DMS79 (cell line): ENCODE measurements at regions not wholly inside any gene's neighbourhood (a gene's known extent, or its start where the extent isn't known, plus 50 kb on each side); places are given as distances from the start of the nearest gene placed in this dataset.

Source experiments
- DNase-seq: peaks from one replicate; lab custom pipeline; 2025; lab: John Stamatoyannopoulos, UW

DNA sequence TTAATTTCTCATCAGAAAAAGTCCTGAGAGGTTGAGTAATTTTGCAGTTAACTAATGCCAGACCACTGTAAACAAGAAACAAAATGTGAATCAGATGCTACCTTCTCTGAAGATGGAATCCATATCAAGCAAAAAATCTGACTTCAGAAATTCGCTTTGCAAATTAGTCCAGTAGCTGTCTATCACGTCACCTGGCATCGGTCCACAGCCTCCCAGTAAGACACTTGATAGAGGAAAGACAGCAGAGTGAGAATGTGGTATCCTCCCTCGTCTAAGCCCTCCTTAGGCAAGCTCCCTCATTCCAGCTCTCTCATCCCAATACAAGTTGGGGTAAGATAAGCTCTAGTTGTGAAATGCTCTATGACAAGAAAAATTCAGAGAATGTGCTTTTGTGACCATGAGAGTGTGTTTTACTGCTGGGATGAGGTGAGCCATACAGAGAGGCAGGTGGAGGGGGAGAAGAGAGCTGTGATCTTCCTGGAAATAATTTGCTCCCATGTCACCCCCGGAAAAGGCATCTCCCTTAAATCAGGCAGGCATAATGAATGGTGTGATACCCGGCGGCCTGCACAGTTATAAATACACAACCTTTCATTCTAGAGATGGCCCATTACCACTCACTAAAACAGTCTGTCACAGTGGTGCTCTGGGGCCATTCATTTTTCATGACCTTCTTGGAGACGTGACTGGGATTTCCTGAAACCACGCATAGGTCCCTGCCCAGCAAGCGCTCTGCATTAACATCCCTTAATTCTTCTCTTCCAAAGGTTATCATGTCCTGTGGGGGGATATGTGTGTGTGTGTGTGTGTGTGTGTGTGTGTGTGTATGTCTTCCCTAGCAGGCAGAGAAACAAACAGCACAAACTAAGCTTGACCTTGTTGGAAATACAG lies 602.0 kb upstream of the KCNMB2 start:
- DNase-seq, result no peak

DNA sequence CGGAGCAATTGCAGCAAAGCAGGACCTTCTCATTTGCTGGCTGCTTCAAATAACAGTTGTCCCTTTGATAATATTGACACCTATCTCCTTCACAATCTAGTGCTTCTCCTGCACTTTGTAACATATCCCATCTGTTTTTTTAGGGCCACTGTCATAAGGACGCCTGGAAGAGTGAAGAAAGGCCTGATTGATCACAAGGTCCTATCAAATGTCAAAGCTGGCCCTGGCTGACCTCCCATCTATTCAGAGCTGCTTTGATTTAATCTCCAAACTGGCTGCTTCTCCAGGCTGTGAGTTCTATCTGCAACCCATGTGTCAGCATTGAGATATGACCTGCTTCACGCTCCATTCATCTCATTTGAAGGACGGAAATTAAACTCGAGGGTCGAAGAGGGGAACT lies 601.2 kb upstream of the KCNMB2 start:
- DNase-seq, result peak; percentile 3

DNA sequence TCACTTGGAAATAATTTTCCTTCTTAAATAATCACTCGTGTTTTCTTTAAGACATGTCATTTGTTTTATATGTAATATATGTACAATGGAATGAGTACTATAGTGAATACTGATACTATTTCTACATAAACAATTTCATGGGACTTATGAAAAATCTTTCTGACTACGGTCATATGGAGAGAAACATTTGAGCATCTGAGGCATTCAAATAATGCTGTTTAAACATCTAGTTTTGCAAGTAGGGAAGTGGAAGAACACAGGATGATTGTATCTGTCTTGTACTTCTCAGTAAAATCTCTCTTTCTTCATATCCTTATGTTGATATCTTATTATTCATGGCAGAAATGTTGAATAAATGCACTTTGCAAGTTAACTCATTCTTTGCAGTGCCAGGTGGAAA lies 599.5 kb upstream of the KCNMB2 start:
- DNase-seq, result no peak

DNA sequence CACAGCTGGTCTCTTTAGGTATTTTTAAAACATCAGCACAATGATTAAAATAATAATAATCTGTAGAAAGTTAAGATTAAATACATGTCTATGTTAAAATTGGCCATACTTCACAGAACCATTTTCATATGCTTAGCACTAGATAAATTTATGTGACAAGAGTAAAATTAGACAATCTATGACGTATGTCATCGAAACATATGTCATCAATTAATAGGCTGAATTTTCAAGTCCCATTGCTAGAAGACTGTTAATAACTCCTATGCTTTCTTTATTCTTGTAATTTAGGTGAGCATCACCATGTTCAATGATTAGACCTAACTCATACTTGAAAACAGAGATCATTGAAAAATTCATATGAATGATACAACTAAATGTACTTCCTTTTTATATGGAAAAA lies 593.3 kb upstream of the KCNMB2 start:
- DNase-seq, result no peak

DNA sequence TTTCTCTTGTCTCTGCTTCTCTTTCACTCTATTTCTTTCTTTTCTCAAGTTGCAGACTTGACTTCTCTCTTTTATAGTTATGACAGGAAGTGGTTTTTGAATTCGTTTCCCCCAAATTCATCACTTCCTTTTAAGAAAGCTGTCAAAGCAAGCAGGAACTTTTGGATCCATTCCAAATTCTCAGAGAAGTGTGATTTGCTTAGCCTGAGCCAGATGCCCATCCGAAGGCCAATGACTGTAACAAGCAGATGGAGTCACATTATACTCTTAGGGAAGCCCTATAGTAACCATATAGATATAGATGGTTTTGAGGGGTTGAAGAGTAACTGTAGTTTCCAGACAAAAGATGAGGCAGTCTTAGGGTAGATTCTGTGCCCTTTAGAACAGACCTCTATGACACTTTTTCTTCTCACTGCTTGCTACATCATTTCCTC lies 592.0 kb upstream of the KCNMB2 start:
- DNase-seq, result no peak

DNA sequence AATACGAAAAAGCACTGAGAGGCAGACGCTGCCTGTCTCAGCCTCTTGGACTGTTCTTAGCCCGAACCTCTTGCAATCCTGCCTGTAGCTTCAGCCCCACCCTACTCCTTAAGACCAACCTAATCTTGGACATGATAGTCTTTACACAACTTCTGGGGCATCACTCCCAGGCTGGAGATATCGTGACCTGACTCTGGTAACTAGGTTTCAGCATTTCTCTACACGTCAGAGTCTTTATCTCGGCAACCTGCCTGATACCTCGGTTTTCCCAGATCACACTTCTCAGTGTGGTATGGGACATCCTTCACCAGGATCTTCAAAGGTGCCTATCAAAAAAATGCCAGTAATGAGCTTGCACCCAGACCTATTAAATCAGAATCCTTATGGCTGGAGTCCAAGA lies 590.2 kb upstream of the KCNMB2 start:
- no peak for DNase-seq

DNA sequence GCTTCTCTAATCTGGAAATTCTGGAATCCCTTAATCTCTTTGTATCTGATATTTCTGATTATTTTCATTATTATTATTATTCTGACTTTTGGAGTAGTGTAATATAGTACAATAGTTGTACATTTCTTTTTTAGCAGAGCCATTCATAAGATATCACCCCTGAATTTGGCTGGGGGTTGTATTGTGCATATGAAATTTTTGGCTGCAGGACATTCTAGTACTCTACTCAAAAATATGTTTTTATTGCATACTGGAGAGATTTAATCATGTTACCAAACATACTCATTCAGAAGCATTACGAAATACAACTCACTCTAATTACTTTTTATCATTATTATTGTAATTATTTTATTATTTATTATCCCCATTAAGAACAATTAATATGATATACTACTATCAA lies 589.7 kb upstream of the KCNMB2 start:
- DNase-seq, result no peak

DNA sequence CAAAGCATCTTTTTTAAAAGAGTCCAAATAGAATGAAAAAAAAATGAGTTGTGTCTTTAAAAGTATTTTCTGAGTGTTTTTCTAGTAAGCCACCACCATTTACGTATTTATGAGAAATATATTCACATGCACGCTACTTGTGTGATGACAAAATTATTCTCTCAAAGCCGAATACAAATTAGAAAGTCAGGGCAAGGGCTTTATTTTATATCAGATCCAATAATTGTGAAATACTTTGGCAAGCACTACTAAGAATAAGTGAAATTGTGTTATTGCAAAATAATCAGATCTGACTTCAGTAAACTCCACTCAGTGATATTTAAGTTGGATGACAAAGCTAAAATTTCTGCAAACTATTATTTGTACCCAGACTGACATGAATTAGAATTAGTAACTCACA lies 589.3 kb upstream of the KCNMB2 start:
- no peak for DNase-seq

DNA sequence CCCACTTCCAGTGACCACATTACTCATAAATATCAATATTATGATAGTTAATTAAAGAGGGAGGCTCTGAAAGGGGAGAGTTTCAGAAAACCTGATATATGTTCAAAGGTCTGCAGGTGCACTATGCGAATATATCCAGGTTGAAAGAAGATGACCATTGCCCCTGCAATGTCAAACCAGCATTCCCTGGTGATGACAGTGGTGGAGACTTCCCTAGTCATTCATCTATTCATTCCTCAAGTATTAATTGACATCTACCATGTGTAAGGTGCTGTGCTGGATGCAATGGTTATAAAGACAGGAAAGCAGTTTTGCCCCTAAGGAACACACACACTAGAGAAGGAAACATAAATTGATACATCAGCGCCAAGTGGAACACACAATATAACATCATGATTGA lies 588.3 kb upstream of the KCNMB2 start:
- DNase-seq, result no peak

DNA sequence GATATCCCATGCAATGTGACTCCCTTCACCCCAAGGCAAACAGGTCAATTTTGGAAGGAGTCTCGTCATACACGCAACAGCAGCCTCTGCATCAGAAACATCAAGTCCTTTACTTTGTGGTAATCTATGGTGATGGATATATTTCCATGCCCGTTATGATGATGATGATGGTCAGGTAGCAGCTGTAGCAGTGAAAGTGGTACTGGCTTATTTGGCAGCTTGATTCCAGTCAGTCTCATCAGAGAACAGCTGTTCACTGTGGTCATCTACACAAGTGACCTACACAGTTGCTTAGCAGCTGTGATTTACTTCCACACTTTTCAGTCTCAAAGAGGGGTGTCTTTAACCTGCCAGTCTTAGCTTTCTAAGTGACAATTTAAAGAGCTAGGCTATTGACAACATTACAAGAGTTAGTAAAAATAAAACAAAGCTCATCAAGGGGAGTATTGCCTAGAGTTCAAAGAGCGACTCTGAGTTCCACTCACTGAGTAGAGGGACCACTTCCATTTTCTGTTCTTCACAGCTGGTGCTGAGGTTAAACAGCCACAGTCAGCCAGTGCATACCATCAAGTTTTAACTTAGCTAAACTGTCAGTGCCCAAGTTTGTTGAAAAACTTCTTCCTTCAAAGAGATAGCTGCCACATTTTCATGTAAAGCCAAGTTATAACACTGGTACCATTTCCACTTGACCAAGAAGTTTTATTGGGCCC lies 587.4 kb upstream of the KCNMB2 start:
- DNase-seq, result no peak

DNA sequence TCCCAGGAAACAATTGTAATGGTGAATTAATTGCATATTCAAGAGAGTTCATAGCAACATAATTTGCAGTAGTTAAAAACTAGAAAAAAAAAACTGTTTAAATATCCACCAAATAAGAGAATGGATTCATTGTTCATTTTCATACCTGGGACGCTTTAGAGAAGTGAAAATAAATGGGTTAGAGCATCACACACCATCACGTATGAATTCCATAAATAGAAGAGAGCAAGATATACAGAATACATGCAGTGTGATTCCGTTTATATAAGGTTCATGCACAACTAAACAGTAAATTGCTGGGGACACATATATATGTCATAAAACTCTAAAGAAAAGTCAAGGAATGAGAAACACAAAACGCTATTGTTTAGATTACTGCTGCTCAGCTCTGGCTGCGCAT lies 577.0 kb upstream of the KCNMB2 start:
- no peak for DNase-seq

DNA sequence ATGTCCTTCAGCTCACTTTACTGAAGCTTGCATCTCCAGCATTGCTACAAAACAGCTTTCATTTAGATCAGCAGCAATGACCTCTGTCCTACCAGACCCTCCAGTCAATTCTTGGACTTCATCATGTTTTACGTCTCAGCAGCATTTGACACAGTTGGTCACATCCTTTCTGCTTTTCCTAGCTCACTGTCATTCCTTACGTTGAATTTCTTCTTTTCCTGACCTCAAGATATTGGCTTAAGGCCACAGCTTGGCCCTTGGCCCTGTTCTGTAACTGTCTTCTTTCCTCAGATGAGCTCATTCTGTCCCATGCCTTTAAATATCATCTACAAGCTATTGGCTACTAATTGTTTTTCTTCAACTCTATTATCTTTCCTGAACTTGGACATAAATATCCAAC lies 576.2 kb upstream of the KCNMB2 start:
- no peak for DNase-seq

DNA sequence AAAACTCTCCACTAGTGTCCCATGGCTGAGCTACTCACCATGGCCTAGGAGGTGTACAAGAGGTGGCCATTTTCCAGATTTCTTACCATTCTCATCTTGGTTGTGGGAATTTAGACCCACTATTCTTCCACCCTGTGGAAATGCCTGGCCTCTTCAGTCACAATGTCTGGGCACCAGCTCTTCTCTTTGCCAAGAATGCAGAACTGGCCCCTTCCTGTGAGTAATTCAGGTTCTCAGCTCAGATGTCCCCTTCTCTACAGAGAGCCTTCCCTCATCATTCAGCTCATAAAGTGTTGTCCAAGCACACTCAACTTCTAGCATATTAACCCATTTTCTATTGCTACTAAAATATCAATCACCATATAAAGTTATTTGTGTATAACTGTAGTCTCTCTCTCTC lies 575.5 kb upstream of the KCNMB2 start:
- DNase-seq, result no peak

DNA sequence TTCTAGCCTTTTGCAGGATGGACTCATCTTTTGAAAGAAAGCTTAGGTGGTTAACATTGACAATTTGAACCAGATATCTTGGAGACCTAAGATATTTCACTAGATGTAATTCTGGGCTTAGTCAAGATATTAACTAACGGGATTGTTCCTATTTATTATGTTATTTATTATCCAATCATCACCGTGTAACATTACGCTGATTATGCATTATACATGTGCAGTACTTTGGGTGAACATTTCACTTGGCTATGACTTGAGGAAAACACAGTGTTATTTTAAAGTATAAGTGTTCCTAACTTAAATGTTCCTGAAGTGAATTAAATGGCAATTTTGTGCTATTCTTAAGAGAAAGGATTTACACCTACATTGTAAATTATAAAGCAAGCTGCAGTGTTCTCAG lies 574.5 kb upstream of the KCNMB2 start:
- DNase-seq, result no peak

DNA sequence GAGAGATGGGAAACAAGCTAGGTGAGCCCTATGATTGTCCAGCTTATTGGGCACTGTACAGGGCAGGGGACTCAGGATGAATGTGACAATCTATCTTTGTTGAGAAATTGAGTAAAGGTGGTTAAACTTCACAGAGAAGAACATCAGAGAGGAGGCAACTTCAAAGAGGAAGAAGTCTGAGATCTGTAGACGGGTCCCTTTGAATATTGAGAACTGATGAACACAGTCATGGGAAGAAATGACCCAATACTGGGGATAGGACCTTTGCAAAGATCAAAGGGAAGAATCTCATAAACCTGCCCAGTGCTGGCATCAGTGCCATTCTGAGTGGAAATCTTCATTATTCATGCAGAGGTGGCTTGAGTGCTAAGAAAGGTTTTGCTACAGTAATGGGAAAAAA lies 569.7 kb upstream of the KCNMB2 start:
- no peak for DNase-seq

DNA sequence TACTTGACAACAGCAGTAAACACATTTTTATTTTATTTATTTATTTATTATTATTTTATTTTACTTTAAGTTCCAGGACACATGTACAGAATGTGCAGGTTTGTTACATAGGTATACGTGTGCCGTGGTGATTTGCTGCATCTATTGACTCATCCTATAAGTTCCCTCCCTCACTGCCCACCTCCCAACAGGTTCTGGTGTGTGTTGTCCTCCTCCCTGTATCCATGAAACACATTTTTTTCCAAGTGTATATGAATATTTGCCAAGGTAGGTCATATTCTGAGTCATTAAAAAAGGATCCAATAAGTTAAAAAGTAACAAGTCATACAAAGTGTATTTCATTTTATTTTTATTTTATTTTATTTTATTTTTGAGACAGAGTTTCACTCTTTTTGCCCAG lies 567.3 kb upstream of the KCNMB2 start:
- DNase-seq, result no peak

DNA sequence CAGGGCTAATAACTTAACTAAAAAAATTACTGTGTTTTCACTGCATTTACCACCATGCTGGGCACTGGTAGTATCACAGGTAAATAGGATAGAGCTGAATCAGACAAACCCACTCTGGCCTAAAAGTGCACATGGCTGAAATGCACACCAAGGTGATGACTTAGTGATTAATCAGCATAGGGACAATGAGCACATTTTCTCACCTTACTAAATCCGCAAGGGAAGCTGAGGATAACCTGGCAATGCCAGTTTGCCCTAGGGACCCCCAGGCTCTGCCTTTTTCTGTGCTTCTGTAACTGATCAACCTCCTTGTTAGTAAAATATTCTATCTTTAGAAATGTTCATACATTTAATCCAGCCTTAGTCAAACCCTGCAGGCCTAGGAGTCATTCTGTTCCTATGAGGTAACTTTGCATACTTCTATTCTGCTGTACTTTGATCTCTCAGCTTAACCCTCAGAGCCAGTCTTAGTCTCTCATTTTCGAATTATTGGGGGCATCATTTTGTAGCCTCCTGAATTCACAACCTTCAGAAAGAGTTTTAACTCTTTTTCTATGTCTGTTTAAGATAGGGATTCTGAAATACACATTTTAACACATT lies 562.9 kb upstream of the KCNMB2 start:
- no peak for DNase-seq

DNA sequence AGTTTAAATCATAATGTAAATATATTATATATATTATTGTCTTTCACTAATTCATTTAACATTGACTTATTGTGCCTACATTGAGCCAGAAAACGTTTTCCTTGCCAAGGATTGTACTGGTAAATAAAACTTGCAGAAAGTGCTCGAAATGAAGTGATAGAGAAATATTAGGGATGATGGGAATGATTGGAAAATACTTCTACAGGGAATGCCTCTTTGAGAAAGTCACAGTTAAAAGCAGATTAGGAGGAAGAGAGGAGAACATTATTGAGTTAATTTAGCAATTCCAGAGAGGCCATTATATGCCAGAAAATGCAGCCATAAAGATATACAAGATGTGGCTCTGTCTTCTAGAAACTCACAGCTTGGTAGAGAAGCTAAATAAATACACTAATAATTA lies 560.0 kb upstream of the KCNMB2 start:
- no peak for DNase-seq

DNA sequence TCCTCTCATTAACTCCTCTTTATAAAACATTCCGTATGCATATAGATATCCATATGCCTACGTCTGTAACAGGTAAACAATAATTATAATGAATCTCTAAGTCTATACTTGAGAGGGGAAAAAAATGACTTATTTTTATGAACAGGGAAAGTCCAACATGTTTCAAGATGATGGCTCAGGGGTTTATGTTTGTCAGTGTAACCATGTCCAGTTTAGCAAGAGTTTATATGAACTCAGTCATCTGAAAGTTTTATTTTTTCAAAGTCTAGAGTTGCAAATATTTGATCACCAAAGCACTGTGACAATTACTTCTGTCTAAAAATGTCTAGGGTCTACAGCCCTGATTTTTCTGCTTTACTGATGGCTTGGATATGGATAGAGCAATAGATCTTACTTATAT lies 559.4 kb upstream of the KCNMB2 start:
- DNase-seq, result no peak

DNA sequence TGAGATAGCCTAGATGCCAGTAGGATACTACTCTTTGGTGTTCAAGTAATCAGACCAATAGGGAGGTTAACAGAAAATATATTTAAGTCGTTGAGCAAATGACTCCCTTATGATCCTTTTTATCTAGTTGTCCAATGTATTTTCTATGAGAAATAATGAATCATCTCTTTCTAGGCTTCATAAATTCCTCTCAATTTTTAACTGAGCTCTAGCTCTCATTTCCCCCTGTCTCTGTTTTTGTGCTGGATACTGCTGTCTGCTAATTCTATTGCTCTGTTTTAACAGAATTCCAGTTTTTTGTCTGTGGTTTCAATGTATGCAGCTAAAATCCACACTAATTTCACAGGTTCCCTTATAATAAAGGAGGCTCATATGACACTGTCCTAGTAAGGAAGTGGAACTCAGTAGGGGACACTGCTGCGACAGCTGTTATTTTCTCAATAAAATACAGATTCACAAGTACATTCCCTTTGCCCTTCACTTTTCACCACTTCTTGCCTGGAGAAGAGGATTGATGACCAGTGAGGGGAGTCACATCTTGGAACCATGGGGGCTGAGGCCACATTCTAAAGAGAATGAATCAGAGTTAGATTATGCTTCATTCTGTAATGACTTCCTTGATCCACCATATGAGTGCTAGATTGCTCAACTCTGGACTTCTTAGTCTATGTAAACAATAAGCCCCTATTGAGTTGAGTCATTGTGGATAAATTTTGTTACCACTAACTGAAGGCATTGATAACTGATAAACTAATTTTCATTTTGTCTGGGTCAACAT lies 558.7 kb upstream of the KCNMB2 start:
- no peak for DNase-seq

DNA sequence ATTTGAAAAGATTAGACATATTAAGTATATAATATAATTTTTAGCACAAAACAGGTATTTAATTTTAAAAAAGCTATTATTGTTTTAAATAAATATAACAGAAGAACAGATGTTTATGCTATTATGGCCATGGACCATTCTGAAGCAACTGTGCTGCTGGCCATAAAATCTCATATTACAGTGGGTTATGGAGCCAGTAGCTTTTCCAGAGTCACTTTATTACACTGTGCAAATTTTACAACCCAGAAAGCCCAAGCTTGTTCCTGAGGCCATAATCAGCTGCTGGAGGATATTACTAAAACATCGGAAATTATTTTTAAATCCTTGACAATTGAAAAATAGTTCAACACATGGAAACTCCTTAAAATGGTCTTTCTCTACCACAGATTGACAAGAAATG lies 557.3 kb upstream of the KCNMB2 start:
- DNase-seq, result no peak

DNA sequence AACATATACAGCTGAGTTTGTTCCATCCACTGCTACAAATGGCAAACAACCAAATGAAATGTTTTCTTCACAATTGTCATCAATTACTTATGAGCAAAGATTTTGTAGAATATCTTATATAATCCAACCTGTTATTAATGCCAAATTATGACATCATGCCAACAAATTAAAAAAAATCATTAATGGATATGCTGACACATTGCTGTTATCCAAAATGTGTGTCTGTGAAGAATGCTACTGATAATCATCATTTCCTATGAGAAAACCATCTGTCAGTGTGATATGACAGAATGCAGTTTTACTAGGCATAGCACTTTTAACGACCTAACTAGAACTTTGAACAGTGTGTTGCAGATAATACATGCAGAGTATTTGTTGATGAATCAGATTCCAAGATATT lies 556.5 kb upstream of the KCNMB2 start:
- DNase-seq, result no peak
